Lung (tissue), 11 donors: ENCODE measurements at regions not wholly inside any gene's neighbourhood (a gene's known extent, or its start where the extent isn't known, plus 50 kb on each side); places are given as distances from the start of the nearest gene placed in this dataset.

ENCODE experiments used
- ATAC-seq: fragments of 200-7000 bp; cut with Tn5 transposase; one replicate; pipeline ENCODE4 v1.9.1; 2020; ENCODE audit warnings: moderate number of reproducible peaks; ENCODE audit not compliant: insufficient read depth, low FRiP score
- DNase-seq, 3 donors: peaks; one replicate each; pipeline ENCODE4 v3.0.0-alpha.2; 2013 to 2017
- H3K27ac ChIP-seq, 2 donors: one replicate each; pipeline ENCODE4 v1.5.1; 2013; ENCODE audit warnings: mild to moderate bottlenecking in 2 of 2, moderate library complexity in 2 of 2, control low read depth in 1 of 2, inconsistent platforms in 1 of 2, low read depth in 1 of 2, low read length in 1 of 2
- H3K27me3 ChIP-seq, 3 donors: one replicate each; pipeline ENCODE4 v1.5.1; 2013; ENCODE audit warnings: low read length in 2 of 3; ENCODE audit not compliant: control insufficient read depth in 3 of 3, insufficient read depth in 3 of 3
- H3K36me3 ChIP-seq, 4 donors: one replicate each; pipeline ENCODE4 v1.5.1; 2013; ENCODE audit warnings: low read length in 4 of 4, mild to moderate bottlenecking in 1 of 4, moderate library complexity in 1 of 4; ENCODE audit not compliant: control insufficient read depth in 4 of 4, insufficient read depth in 4 of 4
- H3K4me1 ChIP-seq, 5 donors: one replicate each; pipeline ENCODE4 v1.5.1; 2013; ENCODE audit warnings: low read length in 5 of 5, mild to moderate bottlenecking in 2 of 5, moderate library complexity in 1 of 5; ENCODE audit not compliant: control insufficient read depth in 5 of 5, insufficient read depth in 5 of 5
- H3K4me3 ChIP-seq: one replicate; pipeline ENCODE4 v1.5.1; 2013; ENCODE audit warnings: mild to moderate bottlenecking, control low read depth, moderate library complexity
- H3K9ac ChIP-seq, 2 donors: one replicate each; pipeline ENCODE4 v1.5.1; 2013; ENCODE audit warnings: low read length in 2 of 2, control low read depth in 1 of 2; ENCODE audit not compliant: insufficient read depth in 1 of 2
- H3K9me3 ChIP-seq, 4 donors: one replicate each; pipeline ENCODE4 v1.5.1; 2013; ENCODE audit warnings: low read length in 3 of 4, mild to moderate bottlenecking in 1 of 4, moderate library complexity in 1 of 4; ENCODE audit not compliant: control insufficient read depth in 4 of 4, insufficient read depth in 3 of 4
- WGBS, 2 donors: extraction: QIAGEN DNeasy Blood & Tissue Kit; methylation state at CpG; one replicate each; pipeline ENCODE4 v1.1.7; 2013; 5-methylcytosine and 5-hydroxymethylcytosine counted together
- TF ChIP-seq, protein P1 (sequence below): IDR thresholded peaks from 2 replicates; pipeline ENCODE4 v1.5.1; 2012; ENCODE audit warnings: mild to moderate bottlenecking; ENCODE audit errors: control extremely low read depth, extremely low read depth
- donor health status: control.
- donor health status: control.
- donor health status: Bipolar disorder and iron deficiency.
- donor health status: healthy.
- donor health status: DM: yes; HTN: yes; CAD: no.

DNA sequence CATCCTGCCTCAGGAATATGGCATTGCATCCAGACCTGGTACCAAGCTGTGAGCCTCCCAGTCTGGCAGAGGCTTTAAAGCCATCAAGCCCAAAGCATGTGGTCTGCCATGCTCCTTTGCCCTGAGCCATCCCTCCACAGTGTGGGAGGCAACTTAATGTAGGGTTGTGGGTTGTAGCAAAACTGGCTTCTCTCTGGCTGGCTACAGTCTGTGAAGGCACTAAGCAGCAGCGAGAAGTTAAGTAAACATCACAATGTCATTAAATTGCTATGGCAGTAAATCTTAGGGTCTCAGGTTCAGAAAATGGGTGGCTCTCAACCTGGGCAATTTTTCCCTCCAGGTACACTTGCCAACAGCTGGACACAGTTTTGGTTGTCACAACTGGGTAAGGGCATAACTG, 472.9 kb downstream of the PREX1 start:
- H3K9ac ChIP-seq: no peak overlapping the region
- ATAC-seq (no peak), DNase-seq (no peak)
- H3K4me3 ChIP-seq: no peak overlapping the region
- peaks cover 0 to 14% (median 2%) of the 10 kb centered on the region in 4 donors for H3K9me3 ChIP-seq
- H3K27ac ChIP-seq: no peak overlapping the region
- H3K4me1 ChIP-seq: no peaks in the 10 kb centered on the region
- H3K27me3 ChIP-seq: peaks cover 0 to 3% (median 0%) of the 10 kb centered on the region in 3 donors
- H3K36me3 ChIP-seq: no peaks in the 10 kb centered on the region
- 81 to 82% methylated on average over 1 of the region's 1 CpG for WGBS, 2 donors
- TF ChIP-seq, protein P1, sequence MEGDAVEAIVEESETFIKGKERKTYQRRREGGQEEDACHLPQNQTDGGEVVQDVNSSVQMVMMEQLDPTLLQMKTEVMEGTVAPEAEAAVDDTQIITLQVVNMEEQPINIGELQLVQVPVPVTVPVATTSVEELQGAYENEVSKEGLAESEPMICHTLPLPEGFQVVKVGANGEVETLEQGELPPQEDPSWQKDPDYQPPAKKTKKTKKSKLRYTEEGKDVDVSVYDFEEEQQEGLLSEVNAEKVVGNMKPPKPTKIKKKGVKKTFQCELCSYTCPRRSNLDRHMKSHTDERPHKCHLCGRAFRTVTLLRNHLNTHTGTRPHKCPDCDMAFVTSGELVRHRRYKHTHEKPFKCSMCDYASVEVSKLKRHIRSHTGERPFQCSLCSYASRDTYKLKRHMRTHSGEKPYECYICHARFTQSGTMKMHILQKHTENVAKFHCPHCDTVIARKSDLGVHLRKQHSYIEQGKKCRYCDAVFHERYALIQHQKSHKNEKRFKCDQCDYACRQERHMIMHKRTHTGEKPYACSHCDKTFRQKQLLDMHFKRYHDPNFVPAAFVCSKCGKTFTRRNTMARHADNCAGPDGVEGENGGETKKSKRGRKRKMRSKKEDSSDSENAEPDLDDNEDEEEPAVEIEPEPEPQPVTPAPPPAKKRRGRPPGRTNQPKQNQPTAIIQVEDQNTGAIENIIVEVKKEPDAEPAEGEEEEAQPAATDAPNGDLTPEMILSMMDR: no peak

DNA sequence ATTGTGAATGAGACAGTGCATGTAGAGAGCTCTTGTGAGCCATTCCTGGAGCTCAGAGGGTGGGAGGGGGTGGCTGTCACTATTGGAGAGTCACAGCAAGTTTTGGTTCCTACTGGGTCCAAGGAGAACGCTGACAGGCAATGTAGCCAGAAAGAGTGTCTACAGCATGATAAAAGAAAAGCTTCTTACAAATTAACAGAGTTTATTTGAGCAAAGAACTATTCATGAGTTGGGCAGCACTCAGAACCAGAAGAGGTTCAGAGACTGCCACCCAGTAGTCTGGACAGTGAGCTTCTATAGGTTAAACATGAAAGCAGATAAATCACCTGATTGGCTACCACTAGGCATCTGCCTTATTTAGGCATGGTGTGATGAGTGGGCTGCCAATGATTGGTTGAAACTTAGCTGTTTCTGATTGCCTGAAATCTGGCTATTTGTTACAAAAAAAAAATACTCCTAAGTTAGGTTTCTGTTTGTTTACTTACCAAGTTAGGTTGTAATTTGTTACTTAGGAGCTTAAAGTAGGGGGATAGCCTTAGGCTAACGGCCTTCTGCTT, 473.4 kb downstream of the PREX1 start:
- no peaks in the 10 kb centered on the region for H3K36me3 ChIP-seq
- ATAC-seq (no peak), DNase-seq (no peak)
- peaks cover 0 to 3% (median 0%) of the 10 kb centered on the region in 3 donors for H3K27me3 ChIP-seq
- H3K9me3 ChIP-seq: peaks cover 0 to 14% (median 2%) of the 10 kb centered on the region in 4 donors
- H3K4me1 ChIP-seq: no peaks in the 10 kb centered on the region
- no peak overlapping the region for H3K9ac ChIP-seq
- 88 to 91% methylated on average over 2 of the region's 2 CpGs for WGBS, 2 donors
- TF ChIP-seq, protein P1: no peak
- no peak overlapping the region for H3K4me3 ChIP-seq
- H3K27ac ChIP-seq: no peak overlapping the region

DNA sequence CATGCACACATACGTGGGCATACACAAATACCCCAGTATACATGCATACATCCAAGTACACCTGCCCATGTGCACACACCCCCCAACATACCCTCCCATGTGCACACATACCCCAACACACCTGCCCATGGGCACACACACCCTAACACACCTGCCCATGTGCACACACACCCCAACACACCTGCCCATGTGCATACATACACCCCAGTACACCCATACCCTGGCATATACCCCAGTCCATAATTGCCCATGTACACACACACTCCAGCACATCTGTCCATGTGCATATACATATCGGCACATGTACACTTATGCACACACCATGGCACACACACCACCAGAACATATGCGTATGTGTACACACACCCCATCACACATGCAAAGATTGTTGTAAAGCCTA, 475.2 kb downstream of the PREX1 start:
- H3K9me3 ChIP-seq: peaks cover 0 to 14% (median 3%) of the 10 kb centered on the region in 4 donors
- TF ChIP-seq, protein P1: no peak
- WGBS, 2 donors: 93 to 94% methylated on average over 3 of the region's 3 CpGs
- DNase-seq: no peak
- H3K27me3 ChIP-seq: peaks cover 0 to 3% (median 0%) of the 10 kb centered on the region in 3 donors
- H3K4me1 ChIP-seq: no peaks in the 10 kb centered on the region
- ATAC-seq: no peak
- no peaks in the 10 kb centered on the region for H3K36me3 ChIP-seq
- H3K27ac ChIP-seq: no peak overlapping the region
- H3K9ac ChIP-seq: no peak overlapping the region
- H3K4me3 ChIP-seq: no peak overlapping the region

DNA sequence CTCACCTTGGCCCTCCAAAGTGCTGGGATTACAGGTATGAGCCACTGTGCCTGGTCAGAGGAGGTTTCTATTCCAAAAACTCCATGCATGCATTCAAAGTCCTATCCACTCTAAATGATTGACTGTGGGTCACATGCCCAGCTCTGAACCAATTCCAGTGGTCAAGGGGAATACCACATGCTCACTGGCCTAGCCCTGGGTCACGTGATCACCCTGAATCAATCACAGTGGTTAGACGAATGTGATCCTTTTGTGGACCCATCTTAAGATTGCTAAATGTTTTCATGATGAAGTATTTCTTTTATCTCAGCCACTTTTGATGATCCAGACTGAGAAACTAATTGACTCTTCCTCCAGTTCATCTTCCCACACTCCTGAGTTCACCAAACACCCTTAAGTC, 475.8 kb downstream of the PREX1 start:
- no peak overlapping the region for H3K27ac ChIP-seq
- H3K4me3 ChIP-seq: no peak overlapping the region
- no peak for ATAC-seq
- no peaks in the 10 kb centered on the region for H3K4me1 ChIP-seq
- 84 to 92% methylated on average over 2 of the region's 2 CpGs for WGBS, 2 donors
- DNase-seq: no peak
- H3K9ac ChIP-seq: no peak overlapping the region
- peaks cover 0 to 14% (median 3%) of the 10 kb centered on the region in 4 donors for H3K9me3 ChIP-seq
- TF ChIP-seq, protein P1: no peak
- H3K27me3 ChIP-seq: peaks cover 0 to 3% (median 0%) of the 10 kb centered on the region in 3 donors
- H3K36me3 ChIP-seq: no peaks in the 10 kb centered on the region
